ENCODE measurements at regions not wholly inside any gene's neighbourhood (a gene's known extent, or its start where the extent isn't known, plus 50 kb on each side); places are given as distances from the start of the nearest gene placed in this dataset.

DNA sequence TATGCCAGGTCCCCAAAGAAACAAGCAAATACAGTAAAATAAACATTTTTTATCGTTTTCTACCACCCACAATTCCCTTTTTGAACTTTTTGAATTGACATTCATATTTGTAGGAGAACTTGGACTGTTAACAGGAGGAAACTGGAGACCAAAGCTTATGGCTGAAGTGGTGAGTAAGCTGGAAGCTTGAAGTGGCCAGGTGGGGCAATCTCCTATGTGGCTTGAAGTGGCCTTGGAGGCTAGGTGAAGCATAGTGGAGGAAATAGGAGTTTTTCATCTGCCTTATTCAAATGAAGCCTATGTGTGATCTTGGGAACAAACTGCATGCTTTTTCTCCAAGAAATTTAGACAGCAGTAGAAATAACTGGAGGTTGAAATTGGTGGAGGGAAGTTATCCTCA is 962.9 kb upstream of the FANCL start:
- no peak overlapping the region for H3K27ac Mint-ChIP-seq
- Histone ChIP-seq H3K9ac (ENCODE audit: extremely low read depth, low read length, poor library complexity, severe bottlenecking) (no peak overlapping the region), H3K36me3 (ENCODE audit: control insufficient read depth, insufficient read depth, low read length) (no peaks in the 10 kb centered on the region), H3K4me3 (ENCODE audit: low read length) (no peak overlapping the region), H3K27me3 (ENCODE audit: control insufficient read depth, insufficient read depth, low read length, poor library complexity, severe bottlenecking) (no peaks in the 10 kb centered on the region), H3K27ac (ENCODE audit: low read depth, low read length) (no peak overlapping the region), H3K9me3 (ENCODE audit: control insufficient read depth, low read length) (peaks cover 14% of the 10 kb centered on the region), H3K4me1 (ENCODE audit: control insufficient read depth, insufficient read depth, low read length) (peaks cover 7% of the 10 kb centered on the region)
- H3K9me3 Mint-ChIP-seq, result peaks cover 11% of the 10 kb centered on the region
- DNase-seq, result no peak
- TF ChIP-seq, protein P1, sequence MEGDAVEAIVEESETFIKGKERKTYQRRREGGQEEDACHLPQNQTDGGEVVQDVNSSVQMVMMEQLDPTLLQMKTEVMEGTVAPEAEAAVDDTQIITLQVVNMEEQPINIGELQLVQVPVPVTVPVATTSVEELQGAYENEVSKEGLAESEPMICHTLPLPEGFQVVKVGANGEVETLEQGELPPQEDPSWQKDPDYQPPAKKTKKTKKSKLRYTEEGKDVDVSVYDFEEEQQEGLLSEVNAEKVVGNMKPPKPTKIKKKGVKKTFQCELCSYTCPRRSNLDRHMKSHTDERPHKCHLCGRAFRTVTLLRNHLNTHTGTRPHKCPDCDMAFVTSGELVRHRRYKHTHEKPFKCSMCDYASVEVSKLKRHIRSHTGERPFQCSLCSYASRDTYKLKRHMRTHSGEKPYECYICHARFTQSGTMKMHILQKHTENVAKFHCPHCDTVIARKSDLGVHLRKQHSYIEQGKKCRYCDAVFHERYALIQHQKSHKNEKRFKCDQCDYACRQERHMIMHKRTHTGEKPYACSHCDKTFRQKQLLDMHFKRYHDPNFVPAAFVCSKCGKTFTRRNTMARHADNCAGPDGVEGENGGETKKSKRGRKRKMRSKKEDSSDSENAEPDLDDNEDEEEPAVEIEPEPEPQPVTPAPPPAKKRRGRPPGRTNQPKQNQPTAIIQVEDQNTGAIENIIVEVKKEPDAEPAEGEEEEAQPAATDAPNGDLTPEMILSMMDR (conservative IDR thresholded peaks at IDR 0.05), result no peak
- no CpG with 5 or more reads among the region's 1 CpG for WGBS, 2 experiments (ENCODE audit: insufficient coverage in 1 of 2, insufficient read length in 1 of 2)
- H3K27me3 Mint-ChIP-seq (ENCODE audit: insufficient read depth), result no peaks in the 10 kb centered on the region
- H3K4me1 Mint-ChIP-seq, result peaks cover 19% of the 10 kb centered on the region
- peaks cover 2% of the 10 kb centered on the region for H3K36me3 Mint-ChIP-seq (ENCODE audit: low read depth)
- H3K4me3 Mint-ChIP-seq, result no peak overlapping the region

DNA sequence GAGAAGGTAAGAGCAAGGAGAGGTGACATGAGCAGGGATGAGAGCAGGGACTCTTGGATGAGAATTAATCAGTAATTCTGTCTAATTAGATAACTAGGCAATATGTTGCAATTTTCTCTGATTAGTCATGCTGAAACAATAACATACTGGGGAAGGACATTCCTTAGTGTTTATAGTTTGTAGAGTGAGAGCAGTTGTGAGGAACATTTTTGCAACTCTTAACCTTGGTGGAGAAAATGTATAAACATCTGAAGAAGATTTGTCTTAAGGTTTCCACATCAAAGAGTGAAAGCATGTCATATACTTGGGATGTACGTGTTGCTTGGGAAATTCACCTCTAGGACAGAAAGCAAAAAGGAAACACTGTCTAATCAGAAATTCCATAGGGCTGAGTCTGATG is 955.4 kb upstream of the FANCL start:
- WGBS, 2 experiments (ENCODE audit: insufficient coverage in 1 of 2, insufficient read length in 1 of 2), result 88 to 100% methylated on average over 1 of the region's 1 CpG
- Mint-ChIP-seq H3K36me3 (ENCODE audit: low read depth) (peaks cover 5% of the 10 kb centered on the region), H3K9me3 (peaks cover 20% of the 10 kb centered on the region), H3K27me3 (ENCODE audit: insufficient read depth) (peaks cover 1% of the 10 kb centered on the region), H3K27ac (no peak overlapping the region), H3K4me1 (peaks cover 4% of the 10 kb centered on the region), H3K4me3 (no peak overlapping the region)
- no peak overlapping the region for H3K9ac ChIP-seq (ENCODE audit: extremely low read depth, low read length, poor library complexity, severe bottlenecking)
- H3K27ac ChIP-seq (ENCODE audit: low read depth, low read length), result no peak overlapping the region
- H3K9me3 ChIP-seq (ENCODE audit: control insufficient read depth, low read length), result peaks cover 20% of the 10 kb centered on the region
- no peaks in the 10 kb centered on the region for H3K36me3 ChIP-seq (ENCODE audit: control insufficient read depth, insufficient read depth, low read length)
- no peak for DNase-seq
- H3K27me3 ChIP-seq (ENCODE audit: control insufficient read depth, insufficient read depth, low read length, poor library complexity, severe bottlenecking), result no peaks in the 10 kb centered on the region
- peaks cover 7% of the 10 kb centered on the region for H3K4me1 ChIP-seq (ENCODE audit: control insufficient read depth, insufficient read depth, low read length)
- TF ChIP-seq, protein P1 (conservative IDR thresholded peaks at IDR 0.05), result no peak
- H3K4me3 ChIP-seq (ENCODE audit: low read length), result no peak overlapping the region

DNA sequence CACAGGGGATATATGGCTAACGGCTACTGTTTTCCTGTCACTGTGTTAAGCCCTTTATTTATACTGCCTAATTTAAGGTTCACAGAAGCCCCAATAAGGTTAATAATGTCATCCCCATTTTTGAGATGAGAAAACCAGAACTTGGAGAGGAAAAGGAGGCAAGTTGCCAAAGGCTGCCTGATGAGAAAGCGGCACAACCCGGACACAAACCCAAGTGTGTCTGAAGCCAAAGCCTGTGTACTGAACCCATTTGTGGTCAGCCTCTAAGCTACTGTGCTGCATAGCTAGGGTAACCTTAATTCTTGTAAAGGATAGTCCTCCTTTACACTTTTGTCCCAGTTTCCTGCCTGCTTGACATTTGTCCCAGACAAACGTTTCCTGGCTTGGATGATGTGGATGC is 954.7 kb upstream of the FANCL start:
- Histone ChIP-seq H3K4me3 (ENCODE audit: low read length) (no peak overlapping the region), H3K36me3 (ENCODE audit: control insufficient read depth, insufficient read depth, low read length) (no peaks in the 10 kb centered on the region), H3K27ac (ENCODE audit: low read depth, low read length) (no peak overlapping the region), H3K9me3 (ENCODE audit: control insufficient read depth, low read length) (peaks cover 20% of the 10 kb centered on the region), H3K9ac (ENCODE audit: extremely low read depth, low read length, poor library complexity, severe bottlenecking) (no peak overlapping the region), H3K4me1 (ENCODE audit: control insufficient read depth, insufficient read depth, low read length) (peaks cover under 1% of the 10 kb centered on the region), H3K27me3 (ENCODE audit: control insufficient read depth, insufficient read depth, low read length, poor library complexity, severe bottlenecking) (no peaks in the 10 kb centered on the region)
- H3K4me1 Mint-ChIP-seq, result no peaks in the 10 kb centered on the region
- TF ChIP-seq, protein P1 (conservative IDR thresholded peaks at IDR 0.05), result no peak
- H3K9me3 Mint-ChIP-seq, result peaks cover 20% of the 10 kb centered on the region
- H3K36me3 Mint-ChIP-seq (ENCODE audit: low read depth), result peaks cover 5% of the 10 kb centered on the region
- DNase-seq, result no peak
- no peak overlapping the region for H3K27ac Mint-ChIP-seq
- 93 to 94% methylated on average over 3 to 4 of the region's 4 CpGs for WGBS, 2 experiments (ENCODE audit: insufficient coverage in 1 of 2, insufficient read length in 1 of 2)
- H3K27me3 Mint-ChIP-seq (ENCODE audit: insufficient read depth), result peaks cover 1% of the 10 kb centered on the region
- no peak overlapping the region for H3K4me3 Mint-ChIP-seq

Measured in endodermal cell (in vitro differentiated cells).